Nephron (organoid): ENCODE measurements at regions not wholly inside any gene's neighbourhood (a gene's known extent, or its start where the extent isn't known, plus 50 kb on each side); places are given as distances from the start of the nearest gene placed in this dataset.

ENCODE experiments used
- H3K27ac Mint-ChIP-seq, 3 experiments: 2 replicates each; pipeline ENCODE4 v1.8.0; 2020; ENCODE audit warnings: mixed read lengths in 3 of 3, mild to moderate bottlenecking in 2 of 3, moderate library complexity in 1 of 3
- H3K27me3 Mint-ChIP-seq: 2 replicates; pipeline ENCODE4 v1.8.0; 2021; ENCODE audit warnings: low read depth, mild to moderate bottlenecking, moderate library complexity, mixed read lengths
- H3K36me3 Mint-ChIP-seq: 2 replicates; pipeline ENCODE4 v1.8.0; 2020; ENCODE audit warnings: low read depth, mixed read lengths
- H3K4me1 Mint-ChIP-seq: 2 replicates; pipeline ENCODE4 v1.8.0; 2020; ENCODE audit warnings: mixed read lengths
- H3K4me3 Mint-ChIP-seq, 3 experiments: 2 replicates each; pipeline ENCODE4 v1.8.0; 2020; ENCODE audit warnings: mild to moderate bottlenecking in 3 of 3, mixed read lengths in 3 of 3, moderate library complexity in 2 of 3
- H3K9me3 Mint-ChIP-seq: 2 replicates; pipeline ENCODE4 v1.8.0; 2020; ENCODE audit warnings: mixed read lengths
- TF ChIP-seq, protein P1 (sequence below), 3 experiments: fragments of 200-600 bp; sonication (generic); IDR thresholded peaks; one replicate each; pipeline ENCODE4 v1.5.0; 2021; ENCODE audit warnings: antibody characterized with exemption in 3 of 3; ENCODE audit not compliant: unreplicated experiment in 3 of 3

DNA sequence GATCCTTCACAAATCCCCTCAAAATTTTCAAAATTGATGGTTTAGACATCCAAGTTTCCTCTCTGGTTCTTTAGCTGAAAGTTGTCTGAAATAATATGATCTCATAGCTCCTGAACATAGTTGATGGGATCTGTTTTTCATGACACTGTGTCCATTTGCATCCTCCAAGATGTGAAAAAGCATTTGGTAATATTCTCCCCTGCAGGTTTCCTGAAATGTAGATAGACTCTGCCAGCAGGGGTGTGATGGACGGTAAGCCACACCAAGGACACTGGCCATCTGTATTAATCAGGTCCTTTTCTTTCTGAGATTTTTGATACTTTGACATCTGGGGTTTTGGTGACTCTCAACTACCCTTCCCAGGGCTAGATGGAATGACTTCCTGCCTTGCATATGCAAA, 79.6 kb upstream of the GRB10 start:
- Mint-ChIP-seq H3K27ac (no peak overlapping the region), H3K36me3 (no peaks in the 10 kb centered on the region), H3K9me3 (no peaks in the 10 kb centered on the region), H3K4me1 (no peaks in the 10 kb centered on the region), H3K4me3 (no peak overlapping the region), H3K27me3 (peaks cover 19% of the 10 kb centered on the region)
- TF ChIP-seq, protein P1, sequence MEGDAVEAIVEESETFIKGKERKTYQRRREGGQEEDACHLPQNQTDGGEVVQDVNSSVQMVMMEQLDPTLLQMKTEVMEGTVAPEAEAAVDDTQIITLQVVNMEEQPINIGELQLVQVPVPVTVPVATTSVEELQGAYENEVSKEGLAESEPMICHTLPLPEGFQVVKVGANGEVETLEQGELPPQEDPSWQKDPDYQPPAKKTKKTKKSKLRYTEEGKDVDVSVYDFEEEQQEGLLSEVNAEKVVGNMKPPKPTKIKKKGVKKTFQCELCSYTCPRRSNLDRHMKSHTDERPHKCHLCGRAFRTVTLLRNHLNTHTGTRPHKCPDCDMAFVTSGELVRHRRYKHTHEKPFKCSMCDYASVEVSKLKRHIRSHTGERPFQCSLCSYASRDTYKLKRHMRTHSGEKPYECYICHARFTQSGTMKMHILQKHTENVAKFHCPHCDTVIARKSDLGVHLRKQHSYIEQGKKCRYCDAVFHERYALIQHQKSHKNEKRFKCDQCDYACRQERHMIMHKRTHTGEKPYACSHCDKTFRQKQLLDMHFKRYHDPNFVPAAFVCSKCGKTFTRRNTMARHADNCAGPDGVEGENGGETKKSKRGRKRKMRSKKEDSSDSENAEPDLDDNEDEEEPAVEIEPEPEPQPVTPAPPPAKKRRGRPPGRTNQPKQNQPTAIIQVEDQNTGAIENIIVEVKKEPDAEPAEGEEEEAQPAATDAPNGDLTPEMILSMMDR (IDR thresholded peaks at IDR 0.05; ENCODE audit: unreplicated experiment in 3 of 3): no peak

DNA sequence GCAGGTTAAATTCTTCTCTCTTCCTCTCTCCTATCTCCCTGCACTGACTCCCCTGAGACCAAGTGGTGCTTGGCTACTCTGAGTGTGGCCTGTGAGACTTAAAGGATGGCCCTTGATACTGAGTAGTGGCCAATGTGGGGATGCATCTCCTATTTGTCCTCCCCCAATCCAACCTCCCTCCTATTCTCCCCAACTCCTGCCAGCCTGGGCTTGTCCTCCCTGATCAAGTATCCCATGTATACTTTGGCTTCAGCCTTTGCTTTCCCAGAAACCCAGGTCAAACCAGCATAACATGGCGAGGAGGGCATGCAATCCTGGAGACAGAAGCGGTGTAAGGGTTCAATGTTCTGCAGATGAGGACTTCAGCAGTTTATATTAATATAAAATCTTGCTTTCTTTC, 77.9 kb upstream of the GRB10 start:
- no peaks in the 10 kb centered on the region for H3K4me1 Mint-ChIP-seq
- no peak overlapping the region for H3K4me3 Mint-ChIP-seq
- H3K27ac Mint-ChIP-seq: no peak overlapping the region
- no peaks in the 10 kb centered on the region for H3K36me3 Mint-ChIP-seq
- H3K27me3 Mint-ChIP-seq: peaks cover 14% of the 10 kb centered on the region
- H3K9me3 Mint-ChIP-seq: no peaks in the 10 kb centered on the region
- TF ChIP-seq, protein P1 (IDR thresholded peaks at IDR 0.05; ENCODE audit: unreplicated experiment in 3 of 3): no peak

DNA sequence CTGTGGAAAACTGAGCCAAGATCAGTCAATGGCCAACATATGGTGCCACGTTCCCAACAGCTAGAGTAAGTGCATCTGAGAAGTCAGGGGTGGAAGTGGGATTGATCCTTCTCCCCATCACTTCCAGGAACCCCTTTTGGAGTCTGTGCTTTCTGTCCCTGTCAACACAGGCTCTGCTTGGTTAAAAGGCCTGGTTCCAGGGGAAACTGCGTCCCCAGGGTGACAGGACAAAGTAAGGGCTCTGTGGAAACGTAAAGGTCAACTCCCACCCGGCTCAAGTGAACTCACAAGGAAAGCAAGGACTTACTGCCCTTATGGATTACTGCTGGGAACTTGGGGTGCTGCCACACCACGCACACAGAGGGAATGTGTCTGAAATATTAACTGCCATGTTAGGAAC, 77.5 kb upstream of the GRB10 start:
- TF ChIP-seq, protein P1 (IDR thresholded peaks at IDR 0.05; ENCODE audit: unreplicated experiment in 3 of 3): no peak
- peaks cover 14% of the 10 kb centered on the region for H3K27me3 Mint-ChIP-seq
- H3K4me1 Mint-ChIP-seq: no peaks in the 10 kb centered on the region
- no peaks in the 10 kb centered on the region for H3K36me3 Mint-ChIP-seq
- no peak overlapping the region for H3K27ac Mint-ChIP-seq
- no peak overlapping the region for H3K4me3 Mint-ChIP-seq
- no peaks in the 10 kb centered on the region for H3K9me3 Mint-ChIP-seq

DNA sequence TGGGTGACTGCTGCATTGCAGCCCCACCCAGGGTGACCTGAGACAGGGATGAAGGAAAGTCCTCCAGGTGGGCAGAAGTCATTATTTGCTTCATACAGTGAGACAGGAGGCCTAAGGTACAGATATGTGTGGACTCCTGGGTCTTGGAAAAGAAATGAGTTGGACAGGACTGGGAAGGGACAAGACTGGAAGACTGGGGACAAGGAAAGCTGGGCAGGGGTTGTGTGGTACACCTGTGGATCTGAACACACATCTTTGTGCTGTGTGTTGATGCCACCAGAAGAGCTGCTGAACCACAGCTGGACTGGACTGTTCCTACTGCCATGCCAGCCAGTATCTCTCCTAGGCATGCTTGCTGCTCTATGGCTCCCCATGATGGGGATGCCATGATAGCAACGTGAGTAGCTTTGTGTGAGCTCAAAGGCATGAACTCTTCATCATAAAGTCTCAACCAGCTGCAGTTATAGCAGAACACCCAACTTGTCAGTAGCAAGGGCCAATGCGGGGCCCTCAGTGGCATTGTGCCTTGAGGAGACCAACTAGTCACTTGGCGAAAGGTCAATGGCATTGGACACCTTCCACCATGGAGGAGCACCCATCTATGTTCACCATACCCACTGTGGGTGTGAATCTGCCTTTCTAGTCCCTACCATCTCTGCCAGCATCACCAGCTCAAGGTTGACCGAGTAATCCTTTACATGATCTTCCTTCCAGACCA, 76.0 kb upstream of the GRB10 start:
- Mint-ChIP-seq H3K4me3 (no peak overlapping the region), H3K9me3 (no peaks in the 10 kb centered on the region)

DNA sequence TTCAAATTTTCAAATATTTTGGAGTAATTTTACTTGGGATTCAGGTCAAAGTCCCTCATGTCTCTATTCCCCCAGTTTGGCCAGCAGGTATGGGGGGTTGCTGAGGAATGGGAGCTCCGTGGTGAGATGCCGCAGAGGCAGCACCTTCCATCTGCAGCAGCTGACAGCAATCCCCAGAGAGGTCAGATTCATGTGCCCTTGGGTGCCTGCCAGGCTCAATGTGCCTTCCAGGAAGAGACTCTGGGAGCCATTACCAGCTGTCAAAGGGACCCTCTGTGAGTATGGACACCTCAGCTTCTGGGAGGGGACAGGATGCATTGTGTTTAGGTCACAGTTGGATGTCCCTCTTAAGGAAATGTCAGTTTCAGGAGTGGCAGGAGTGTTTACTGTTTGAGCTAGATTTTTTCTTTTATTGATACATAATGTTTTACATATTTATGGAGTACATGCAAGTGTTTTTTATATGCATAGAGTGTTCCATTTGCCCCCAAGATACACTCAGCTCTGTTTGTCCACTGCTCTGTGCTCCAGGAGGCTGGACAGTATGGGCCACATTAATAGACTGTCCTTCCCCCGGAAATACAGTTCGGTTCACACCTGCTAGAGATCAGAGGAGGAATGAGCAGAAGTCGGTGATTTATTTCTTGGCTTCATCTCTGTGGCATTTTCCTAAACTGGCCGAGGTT, 75.3 kb upstream of the GRB10 start:
- Mint-ChIP-seq H3K27me3 (peaks cover 14% of the 10 kb centered on the region), H3K36me3 (no peaks in the 10 kb centered on the region), H3K27ac (no peak overlapping the region), H3K4me1 (no peaks in the 10 kb centered on the region), H3K4me3 (no peak overlapping the region), H3K9me3 (no peaks in the 10 kb centered on the region)
- TF ChIP-seq, protein P1 (IDR thresholded peaks at IDR 0.05; ENCODE audit: unreplicated experiment in 3 of 3): no peak

More for the DNA sequence above, 76.0 kb upstream of the GRB10 start:
- Mint-ChIP-seq H3K36me3 (no peaks in the 10 kb centered on the region), H3K27ac (no peak overlapping the region), H3K27me3 (peaks cover 14% of the 10 kb centered on the region), H3K4me1 (no peaks in the 10 kb centered on the region)
- TF ChIP-seq, protein P1 (IDR thresholded peaks at IDR 0.05; ENCODE audit: unreplicated experiment in 3 of 3): no peak

DNA sequence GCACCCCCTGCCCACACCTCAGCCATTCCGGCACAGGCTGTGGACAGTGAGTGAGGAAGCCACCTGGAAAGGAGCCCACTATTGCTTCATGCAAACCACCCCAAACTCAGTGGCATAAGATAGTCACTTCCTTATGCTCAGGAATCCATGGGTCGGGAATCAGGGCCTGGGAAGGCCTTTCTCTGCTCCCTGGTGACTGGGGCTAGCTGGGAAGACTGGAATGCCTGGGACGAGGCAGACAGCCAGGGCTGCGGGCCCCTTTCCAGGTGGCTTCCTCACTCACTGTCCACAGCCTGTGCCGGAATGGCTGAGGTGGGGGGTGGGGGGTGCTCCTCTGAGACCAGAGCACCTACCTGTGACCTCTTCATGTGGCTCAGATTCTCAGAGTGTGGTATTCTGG, 74.1 kb upstream of the GRB10 start:
- Mint-ChIP-seq H3K27me3 (peaks cover 14% of the 10 kb centered on the region), H3K9me3 (no peaks in the 10 kb centered on the region), H3K36me3 (no peaks in the 10 kb centered on the region), H3K27ac (no peak overlapping the region), H3K4me1 (no peaks in the 10 kb centered on the region), H3K4me3 (no peak overlapping the region)
- TF ChIP-seq, protein P1 (IDR thresholded peaks at IDR 0.05; ENCODE audit: unreplicated experiment in 3 of 3): no peak
